Peyer's patch (tissue), 4 donors: ENCODE measurements at regions not wholly inside any gene's neighbourhood (a gene's known extent, or its start where the extent isn't known, plus 50 kb on each side); places are given as distances from the start of the nearest gene placed in this dataset.

Source experiments
- POLR2A ChIP-seq, 2 donors: fragments of 450-650 bp; IDR thresholded peaks; one replicate each; pipeline ENCODE4 v1.5.1; 2017; ENCODE audit warnings: antibody characterized with exemption in 2 of 2, mild to moderate bottlenecking in 2 of 2, moderate library complexity in 2 of 2
- TF ChIP-seq, protein P1 (sequence below), 6 experiments: fragments of 450-650 bp in 4 of 6; fragments of 200-600 bp in 2 of 6; sonication (generic) in 1 of 6; IDR thresholded peaks; one replicate each; pipeline ENCODE4 v1.5.1; 2017 to 2019; ENCODE audit warnings: antibody characterized with exemption in 6 of 6, mild to moderate bottlenecking in 3 of 6, moderate library complexity in 1 of 6

GRCh38 chr5:88051148-88051547, 217.5 kb downstream of the TMEM161B start:
- TF ChIP-seq, protein P1, sequence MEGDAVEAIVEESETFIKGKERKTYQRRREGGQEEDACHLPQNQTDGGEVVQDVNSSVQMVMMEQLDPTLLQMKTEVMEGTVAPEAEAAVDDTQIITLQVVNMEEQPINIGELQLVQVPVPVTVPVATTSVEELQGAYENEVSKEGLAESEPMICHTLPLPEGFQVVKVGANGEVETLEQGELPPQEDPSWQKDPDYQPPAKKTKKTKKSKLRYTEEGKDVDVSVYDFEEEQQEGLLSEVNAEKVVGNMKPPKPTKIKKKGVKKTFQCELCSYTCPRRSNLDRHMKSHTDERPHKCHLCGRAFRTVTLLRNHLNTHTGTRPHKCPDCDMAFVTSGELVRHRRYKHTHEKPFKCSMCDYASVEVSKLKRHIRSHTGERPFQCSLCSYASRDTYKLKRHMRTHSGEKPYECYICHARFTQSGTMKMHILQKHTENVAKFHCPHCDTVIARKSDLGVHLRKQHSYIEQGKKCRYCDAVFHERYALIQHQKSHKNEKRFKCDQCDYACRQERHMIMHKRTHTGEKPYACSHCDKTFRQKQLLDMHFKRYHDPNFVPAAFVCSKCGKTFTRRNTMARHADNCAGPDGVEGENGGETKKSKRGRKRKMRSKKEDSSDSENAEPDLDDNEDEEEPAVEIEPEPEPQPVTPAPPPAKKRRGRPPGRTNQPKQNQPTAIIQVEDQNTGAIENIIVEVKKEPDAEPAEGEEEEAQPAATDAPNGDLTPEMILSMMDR (IDR thresholded peaks at IDR 0.05) = no peak
- TF ChIP-seq POLR2A (IDR thresholded peaks at IDR 0.05) = no peak
